MM.1S (cell line): ENCODE measurements at regions not wholly inside any gene's neighbourhood (a gene's known extent, or its start where the extent isn't known, plus 50 kb on each side); places are given as distances from the start of the nearest gene placed in this dataset.

Source experiments
- CTCF ChIP-seq: fragments of 300-600 bp; sonication (generic); IDR thresholded peaks from 2 replicates; pipeline ENCODE4 v1.5.1; 2016; ENCODE audit warnings: antibody characterized with exemption, low read length, mixed read lengths
- EZH2 ChIP-seq: fragments of 300-600 bp; sonication (generic); optimal IDR thresholded peaks from 2 replicates; pipeline ENCODE3; 2017; ENCODE audit warnings: low read depth, mild to moderate bottlenecking, antibody characterized with exemption, low read length, mixed read lengths
- EZH2phosphoT487 ChIP-seq: fragments of 300-600 bp; sonication (generic); IDR thresholded peaks from 2 replicates; pipeline ENCODE4 v1.6.1; 2018; ENCODE audit warnings: antibody characterized with exemption, low read length

GRCh38 chr21:28104346-28104745 lies 888.3 kb downstream of the LTN1 start:
- TF ChIP-seq CTCF = no peak
- no peak for TF ChIP-seq EZH2phosphoT487
- TF ChIP-seq EZH2 = no peak
